Activated naive CD4-positive, alpha-beta T cell treated with Interleukin-2 at 50 U/mL for 16 hours (primary cell): ENCODE measurements at regions not wholly inside any gene's neighbourhood (a gene's known extent, or its start where the extent isn't known, plus 50 kb on each side); places are given as distances from the start of the nearest gene placed in this dataset.
"Not testable (repeated sequence)": the region's sequence is repeated elsewhere in the genome, so short reads cannot be mapped to it uniquely, and the experiment has no call there.

Experiments used
- DNase-seq: peaks from one replicate; pipeline ENCODE4 v3.0.0-alpha.2; 2020

DNA sequence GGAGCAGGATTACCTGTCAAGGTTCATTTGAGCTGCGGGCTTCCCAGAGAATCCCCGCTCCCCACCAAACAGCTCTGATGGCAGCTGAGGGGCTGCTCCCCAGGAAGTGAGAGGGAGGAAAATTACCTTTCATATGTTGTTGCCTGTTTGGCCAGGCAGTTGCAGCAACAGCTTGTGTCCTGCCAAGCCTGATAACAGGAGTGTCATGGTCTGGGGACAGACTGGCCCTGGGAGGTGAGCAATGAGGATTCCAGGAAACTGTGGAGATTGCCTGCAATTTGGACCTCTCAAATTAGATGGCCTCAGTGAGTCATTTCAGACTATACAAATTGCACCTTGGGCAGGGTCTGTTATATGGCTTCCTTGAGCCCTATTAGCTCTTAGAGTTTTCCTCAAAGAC is 189.3 kb downstream of the PTPRU start:
- DNase-seq = no peak

- no peak for DNase-seq
Measured at GRCh38 chr1:29424266-29424665, 187.9 kb downstream of the PTPRU start.

DNA sequence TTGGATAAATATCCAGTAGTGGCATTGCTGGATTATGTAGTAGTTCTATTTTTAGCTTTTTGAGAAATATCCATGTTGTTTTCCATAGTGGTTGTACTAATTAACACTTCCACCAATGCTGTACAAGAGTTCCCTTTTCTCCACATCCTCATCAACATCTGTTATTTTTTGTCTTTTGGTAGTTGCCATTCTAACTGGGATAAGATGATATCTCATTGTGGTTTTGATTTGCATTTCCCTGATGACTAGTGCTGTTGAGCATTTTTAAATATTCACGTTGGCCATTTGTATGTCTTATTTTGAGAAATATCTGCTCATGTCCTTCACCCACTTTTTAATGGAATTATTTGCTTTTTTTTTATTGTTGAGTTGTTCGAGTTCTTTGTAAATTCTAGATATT is 183.9 kb downstream of the PTPRU start:
- no peak for DNase-seq

DNA sequence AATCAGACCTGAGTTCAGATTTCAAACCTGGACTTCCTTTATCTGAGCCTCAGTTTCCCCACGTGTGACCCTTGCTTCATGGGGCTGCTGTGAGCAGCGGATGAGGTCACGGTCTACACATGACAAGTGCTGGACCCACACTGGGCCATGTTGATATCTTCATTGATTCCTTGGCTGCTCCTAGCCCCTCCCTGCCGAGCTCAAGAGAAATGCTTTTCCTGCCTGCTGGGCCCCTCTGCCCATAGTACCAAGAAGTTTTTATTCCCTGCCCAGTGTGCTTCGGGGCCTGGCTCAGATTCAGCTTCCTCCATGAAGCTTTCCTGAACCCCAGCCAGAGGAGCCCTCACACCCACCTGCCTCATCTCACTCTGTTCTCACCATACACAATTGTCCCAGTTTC is 181.6 kb downstream of the PTPRU start:
- DNase-seq = no peak

DNA sequence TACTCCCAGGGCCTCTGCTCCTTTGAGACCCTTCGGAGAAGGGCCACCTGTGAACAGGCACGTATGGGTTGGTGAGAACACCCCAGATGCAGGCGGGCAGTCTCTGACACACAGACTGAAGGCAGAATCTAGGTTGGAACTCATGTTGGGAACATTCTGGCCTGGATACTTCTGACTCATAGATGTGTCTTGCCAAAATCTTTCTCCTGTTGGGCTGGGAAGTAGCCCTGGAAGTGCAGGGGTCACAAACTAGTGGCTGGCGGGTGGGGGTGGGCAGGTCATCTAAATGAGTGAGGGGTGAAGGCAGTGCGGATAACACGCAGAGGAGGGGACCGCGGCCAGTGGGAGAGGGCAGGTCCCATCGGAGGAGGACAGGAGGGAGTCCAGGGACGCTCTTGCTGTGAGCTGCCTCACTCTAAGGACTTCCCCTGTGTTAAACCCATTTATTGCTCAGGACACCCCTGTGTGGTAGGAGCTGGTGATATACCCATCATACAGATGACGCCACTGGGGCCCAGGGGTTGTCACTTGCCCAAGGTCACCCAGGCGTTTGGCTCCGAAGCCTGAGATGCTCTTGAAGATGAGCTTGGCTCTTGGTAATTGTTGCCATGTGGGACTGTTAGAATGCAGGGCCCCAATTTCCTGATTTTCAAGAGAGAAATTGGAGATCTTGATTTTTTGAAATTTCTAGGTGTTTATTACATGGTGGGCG is 181.0 kb downstream of the PTPRU start:
- DNase-seq = no peak

GRCh38 chr1:29416267-29417146 is 180.2 kb downstream of the PTPRU start:
- no peak for DNase-seq

- no peak for DNase-seq
Measured at GRCh38 chr1:29415861-29416260, 179.5 kb downstream of the PTPRU start.

GRCh38 chr1:29415156-29415830 is 179.0 kb downstream of the PTPRU start:
- no peak for DNase-seq

GRCh38 chr1:29414086-29414485 is 177.8 kb downstream of the PTPRU start:
- no peak for DNase-seq

DNA sequence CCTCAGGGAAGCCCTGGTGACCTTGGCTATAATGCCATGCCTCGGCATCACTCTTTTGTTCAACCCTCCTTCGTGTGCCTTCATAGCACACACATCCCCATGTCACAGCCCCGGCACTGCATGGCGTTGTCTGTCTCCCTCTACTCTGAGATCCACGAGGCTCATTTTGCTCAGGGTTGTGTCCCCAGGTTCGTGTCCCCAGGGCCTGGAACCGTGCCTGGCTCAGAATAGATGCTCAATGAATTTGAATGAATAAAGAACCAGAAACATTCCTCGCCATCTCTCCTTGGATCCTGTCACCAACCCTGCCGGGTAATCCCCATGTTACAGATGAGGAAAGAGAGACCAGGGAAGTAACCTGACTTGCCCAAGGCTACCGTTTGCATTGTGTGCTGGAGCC is 177.3 kb downstream of the PTPRU start:
- DNase-seq = no peak

GRCh38 chr1:29412591-29412990 is 176.3 kb downstream of the PTPRU start:
- no peak for DNase-seq

- DNase-seq = no peak
Measured at GRCh38 chr1:29410476-29410875, 174.2 kb downstream of the PTPRU start.

DNA sequence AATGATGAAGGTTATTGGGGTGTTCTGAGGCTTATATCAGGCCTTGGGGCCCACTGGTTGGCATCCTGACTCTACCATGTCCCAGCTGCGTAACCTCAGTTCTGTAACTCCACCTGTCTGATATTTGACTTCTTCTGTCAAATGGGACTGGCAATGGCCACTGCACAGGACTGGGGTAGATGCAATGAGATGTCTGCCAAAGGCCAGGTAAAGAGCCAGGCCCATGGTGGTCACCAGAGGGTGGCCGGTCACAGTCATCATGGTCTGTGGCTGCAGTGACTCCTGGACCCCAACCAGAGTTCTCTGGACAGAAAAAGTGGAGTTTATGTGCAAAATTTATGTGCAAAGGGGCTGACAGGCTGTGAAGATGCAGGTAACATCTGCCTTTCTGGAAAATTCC is 173.3 kb downstream of the PTPRU start:
- no peak for DNase-seq

DNA sequence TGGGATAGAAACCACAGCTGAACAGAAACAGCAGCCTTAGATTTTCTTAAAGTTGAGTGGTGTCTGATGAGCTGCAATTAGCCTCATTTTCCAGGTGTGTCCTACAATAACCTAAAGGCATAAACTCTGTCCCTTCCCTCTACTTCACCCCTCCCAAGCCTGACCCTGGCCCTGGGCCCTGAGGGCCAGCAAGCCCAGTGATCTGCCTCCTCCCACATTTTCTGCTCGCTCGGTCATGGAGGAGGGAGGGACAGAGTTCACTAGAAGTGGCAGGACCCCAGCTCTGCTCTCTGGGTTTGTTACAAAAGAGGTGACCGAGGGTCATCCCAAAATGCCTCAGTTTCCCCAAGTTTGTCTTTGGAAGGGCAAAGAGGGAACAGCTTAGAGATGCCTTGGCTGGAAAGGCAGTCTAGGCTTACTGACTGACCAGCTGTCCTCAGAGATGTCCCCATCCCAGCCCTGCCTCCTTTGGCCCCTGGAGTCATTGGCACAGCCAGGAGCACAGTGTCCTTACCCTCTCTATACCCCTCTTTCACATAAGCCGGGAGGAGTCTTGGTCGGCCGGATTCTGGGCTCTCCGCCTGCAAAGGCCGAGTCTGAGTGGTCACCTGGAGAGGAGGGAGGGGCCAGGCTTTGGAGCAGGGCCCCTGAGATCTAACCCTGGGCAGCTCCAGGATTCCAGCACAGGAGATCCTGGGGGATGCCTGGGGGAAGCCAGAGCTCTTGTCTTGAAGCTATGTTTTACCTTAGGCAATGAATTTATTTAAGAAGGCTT is 172.7 kb downstream of the PTPRU start:
- DNase-seq = no peak

- no peak for DNase-seq
Measured at GRCh38 chr1:29406814-29407213, 170.5 kb downstream of the PTPRU start.

GRCh38 chr1:29400203-29400602 is 163.9 kb downstream of the PTPRU start:
- not testable (repeated sequence) for DNase-seq

GRCh38 chr1:29399465-29399864 is 163.1 kb downstream of the PTPRU start:
- DNase-seq = no peak

DNA sequence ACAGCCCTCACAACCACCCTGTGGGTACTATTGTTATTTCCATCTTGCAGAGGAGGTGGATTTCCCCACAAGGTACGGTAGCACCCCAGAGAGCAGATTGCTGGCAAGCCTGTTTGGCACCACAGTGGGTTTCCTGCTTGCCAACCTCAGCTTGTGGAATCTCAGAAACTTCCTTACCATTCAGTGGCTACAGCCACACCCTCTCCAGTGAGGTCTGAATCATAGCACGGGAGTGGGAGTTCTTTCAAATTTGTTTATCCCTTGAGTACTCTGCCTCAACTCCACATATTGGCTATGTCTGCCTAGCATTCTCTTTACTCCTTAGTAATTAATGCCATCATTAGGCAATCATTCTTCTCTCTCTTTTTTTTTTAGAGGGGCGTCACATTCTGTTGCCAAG is 162.1 kb downstream of the PTPRU start:
- DNase-seq = no peak

DNA sequence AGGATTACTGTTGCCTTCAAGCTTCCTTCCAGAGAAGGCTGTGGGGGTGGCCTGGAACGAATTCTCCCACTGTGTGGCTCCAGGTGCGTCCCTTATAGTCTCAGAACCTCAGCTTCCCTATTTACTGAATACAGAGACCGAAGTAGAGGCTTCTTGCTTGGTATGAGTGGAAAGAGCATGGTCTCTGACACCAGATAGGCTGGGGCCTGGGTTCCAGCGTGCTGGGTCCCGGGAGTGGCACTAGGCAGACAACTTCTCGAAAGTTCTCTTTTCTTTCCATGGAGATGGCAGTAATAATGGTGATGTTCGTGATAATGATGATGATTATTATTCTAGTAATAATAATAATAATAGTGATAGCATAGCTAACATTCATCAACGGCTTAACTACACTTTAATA is 161.7 kb downstream of the PTPRU start:
- no peak for DNase-seq

DNA sequence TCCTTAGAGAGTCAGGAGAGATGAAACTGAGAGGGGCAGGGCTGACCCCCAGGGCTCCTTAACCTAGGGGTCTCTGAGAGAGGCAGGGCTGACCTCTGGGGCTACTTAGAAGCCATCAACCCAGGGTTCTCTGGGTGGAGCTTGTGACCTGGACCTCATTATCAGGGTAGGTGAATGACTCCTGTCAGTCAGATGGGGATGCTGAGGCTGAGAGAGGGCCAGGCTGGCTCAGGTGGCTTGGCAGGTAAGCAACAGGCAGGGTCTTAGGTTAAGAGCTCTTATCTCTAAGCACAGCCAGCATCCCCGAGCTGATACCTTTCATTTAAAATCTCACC is 160.9 kb downstream of the PTPRU start:
- DNase-seq = no peak

DNA sequence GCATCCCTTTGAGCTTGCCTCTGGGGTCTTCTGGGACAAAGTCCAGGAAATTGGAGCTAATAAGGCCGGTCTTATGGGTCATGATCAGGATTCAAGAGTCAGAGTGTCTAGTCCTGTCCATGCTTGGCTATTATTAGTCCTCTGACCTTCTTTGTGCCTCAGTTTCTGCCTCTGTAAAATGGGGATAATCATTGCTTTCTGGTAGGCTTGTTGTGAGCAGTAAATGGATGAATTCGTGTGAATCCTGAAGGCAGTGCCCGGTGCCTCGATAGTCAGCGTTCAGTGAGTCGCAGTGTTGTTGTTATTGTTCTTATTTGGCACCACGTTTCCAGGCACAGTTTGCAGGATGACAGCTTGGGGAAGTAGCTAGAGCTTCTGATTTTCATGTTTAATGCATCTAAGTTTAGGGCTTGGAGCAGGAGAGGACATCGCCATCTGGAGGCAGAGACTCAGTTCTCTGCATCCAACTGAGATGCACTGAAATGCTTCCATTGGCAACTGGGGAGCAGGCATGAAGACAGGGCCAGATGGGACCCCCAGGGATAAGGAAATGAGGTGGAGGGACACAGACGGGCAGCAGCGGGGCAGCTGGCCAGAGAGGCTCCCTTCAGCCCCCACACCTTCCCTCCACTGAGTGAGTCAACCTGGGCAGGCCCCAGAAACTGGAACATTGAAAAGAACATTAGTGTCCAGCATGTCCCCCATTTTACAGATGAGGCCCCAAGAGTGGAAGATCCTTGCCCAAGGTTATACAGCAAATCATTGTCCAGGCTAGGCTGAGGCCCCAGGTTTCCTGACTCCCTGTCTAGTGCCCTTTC is 160.3 kb downstream of the PTPRU start:
- no peak for DNase-seq

DNA sequence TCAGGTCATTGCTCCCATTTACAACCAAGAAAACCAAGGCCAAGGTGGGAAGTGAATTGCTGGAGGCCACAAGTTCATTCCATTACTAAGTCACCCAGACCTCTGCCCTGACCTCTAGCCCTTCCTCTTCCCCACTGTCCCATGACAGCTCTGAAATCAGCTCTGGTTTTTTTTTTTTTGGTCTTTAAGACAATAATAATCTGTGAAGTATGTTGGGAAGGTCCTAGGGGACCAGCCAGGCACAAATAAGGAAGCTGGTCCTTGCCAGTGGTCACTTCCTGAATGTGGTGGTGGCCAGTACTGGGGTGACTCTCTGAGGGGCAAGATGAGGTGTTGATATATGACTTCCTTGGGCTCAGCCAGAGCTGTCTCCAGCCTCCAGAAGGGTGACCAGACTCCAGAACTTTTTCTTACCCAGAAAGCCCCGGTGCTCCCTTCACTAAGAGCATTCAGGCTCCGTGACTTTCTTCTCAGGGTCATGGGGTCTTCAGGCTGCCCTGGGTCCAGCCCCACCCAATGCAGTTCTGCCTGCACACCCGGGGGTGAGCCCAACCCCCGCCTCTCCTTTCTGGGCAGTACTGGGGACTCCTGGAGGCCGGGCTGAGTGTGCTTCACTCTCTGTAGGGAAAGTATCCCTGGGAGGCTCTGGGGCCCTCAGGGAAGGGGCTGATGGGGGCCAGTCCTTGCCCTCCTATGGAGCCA is 159.6 kb downstream of the PTPRU start:
- DNase-seq = no peak
